ENCODE measurements at regions not wholly inside any gene's neighbourhood (a gene's known extent, or its start where the extent isn't known, plus 50 kb on each side); places are given as distances from the start of the nearest gene placed in this dataset.

GRCh38 chr11:27287205-27287604 is 75.8 kb downstream of the CCDC34 start:
- no peak for DNase-seq

GRCh38 chr11:27285761-27286160 is 77.3 kb downstream of the CCDC34 start:
- no peak for DNase-seq

- DNase-seq, result no peak
These were observed 80.2 kb downstream of the CCDC34 start for GRCh38 chr11:27282806-27283205.

GRCh38 chr11:27281740-27282590 is 81.0 kb downstream of the CCDC34 start:
- no peak for DNase-seq

- DNase-seq, result no peak
These were observed 81.7 kb downstream of the CCDC34 start for GRCh38 chr11:27281276-27281675.

- no peak for DNase-seq
These were observed 82.9 kb downstream of the CCDC34 start for GRCh38 chr11:27280140-27280539.

GRCh38 chr11:27279460-27279859 is 83.6 kb downstream of the CCDC34 start:
- no peak for DNase-seq

GRCh38 chr11:27277843-27278242 is 85.2 kb downstream of the CCDC34 start:
- DNase-seq, result no peak

GRCh38 chr11:27276141-27276540 is 86.9 kb downstream of the CCDC34 start:
- DNase-seq, result no peak

GRCh38 chr11:27274854-27275395 is 88.1 kb downstream of the CCDC34 start:
- no peak for DNase-seq

GRCh38 chr11:27266125-27266524 is 96.9 kb downstream of the CCDC34 start:
- no peak for DNase-seq

- no peak for DNase-seq
These were observed 99.0 kb downstream of the CCDC34 start for GRCh38 chr11:27263986-27264385.

- DNase-seq, result no peak
These were observed 100.0 kb downstream of the CCDC34 start for GRCh38 chr11:27263046-27263445.

- DNase-seq, result no peak
These were observed 107.6 kb downstream of the CCDC34 start for GRCh38 chr11:27255447-27255828.

- no peak for DNase-seq
These were observed 108.1 kb downstream of the CCDC34 start for GRCh38 chr11:27254744-27255446.

GRCh38 chr11:27253224-27253623 is 109.8 kb downstream of the CCDC34 start:
- DNase-seq, result no peak

GRCh38 chr11:27250867-27251665 is 111.9 kb downstream of the CCDC34 start:
- DNase-seq, result no peak

GRCh38 chr11:27248576-27249509 is 114.2 kb downstream of the CCDC34 start:
- DNase-seq, result no peak

- DNase-seq, result no peak
These were observed 115.4 kb downstream of the CCDC34 start for GRCh38 chr11:27247660-27248059.

GRCh38 chr11:27246925-27247324 is 116.1 kb downstream of the CCDC34 start:
- no peak for DNase-seq

GRCh38 chr11:27244900-27245299 is 118.1 kb downstream of the CCDC34 start:
- DNase-seq, result no peak

GRCh38 chr11:27242591-27242990 is 120.4 kb downstream of the CCDC34 start:
- DNase-seq, result no peak
